ENCODE measurements at regions not wholly inside any gene's neighbourhood (a gene's known extent, or its start where the extent isn't known, plus 50 kb on each side); places are given as distances from the start of the nearest gene placed in this dataset.

GRCh38 chr22:48537343-48537680, 1290.4 kb downstream of the BRD1 start:
- H3K27me3 Mint-ChIP-seq (ENCODE audit: low read depth), result no peaks in the 10 kb centered on the region
- no peak overlapping the region for H3K4me3 Mint-ChIP-seq
- no peaks in the 10 kb centered on the region for H3K36me3 Mint-ChIP-seq (ENCODE audit: insufficient read depth)

GRCh38 chr22:48536541-48537342, 1290.9 kb downstream of the BRD1 start:
- no peaks in the 10 kb centered on the region for H3K4me1 Mint-ChIP-seq (ENCODE audit: low read depth)
- ATAC-seq, result no peak
- H3K27me3 Mint-ChIP-seq (ENCODE audit: low read depth), result no peaks in the 10 kb centered on the region
- H3K4me3 Mint-ChIP-seq, result no peak overlapping the region
- no peaks in the 10 kb centered on the region for H3K36me3 Mint-ChIP-seq (ENCODE audit: insufficient read depth)
- H3K9me3 Mint-ChIP-seq, result no peaks in the 10 kb centered on the region
- no peak for DNase-seq

More at GRCh38 chr22:48537343-48537680, 1290.4 kb downstream of the BRD1 start:
- H3K9me3 Mint-ChIP-seq, result no peaks in the 10 kb centered on the region
- DNase-seq, result no peak
- H3K4me1 Mint-ChIP-seq (ENCODE audit: low read depth), result no peaks in the 10 kb centered on the region
- ATAC-seq, result no peak

GRCh38 chr22:48535868-48536540, 1291.7 kb downstream of the BRD1 start:
- no peaks in the 10 kb centered on the region for H3K4me1 Mint-ChIP-seq (ENCODE audit: low read depth)
- H3K4me3 Mint-ChIP-seq, result no peak overlapping the region
- H3K27me3 Mint-ChIP-seq (ENCODE audit: low read depth), result no peaks in the 10 kb centered on the region
- no peaks in the 10 kb centered on the region for H3K36me3 Mint-ChIP-seq (ENCODE audit: insufficient read depth)
- no peaks in the 10 kb centered on the region for H3K9me3 Mint-ChIP-seq
- no peak for DNase-seq
- ATAC-seq, result no peak

- ATAC-seq (no peak), DNase-seq (no peak)
- Mint-ChIP-seq H3K9me3 (no peaks in the 10 kb centered on the region), H3K36me3 (ENCODE audit: insufficient read depth) (no peaks in the 10 kb centered on the region), H3K4me3 (no peak overlapping the region), H3K27me3 (ENCODE audit: low read depth) (no peaks in the 10 kb centered on the region), H3K4me1 (ENCODE audit: low read depth) (no peaks in the 10 kb centered on the region)
Measured at GRCh38 chr22:48534395-48534958, 1293.2 kb downstream of the BRD1 start.

GRCh38 chr22:48532986-48533385, 1294.7 kb downstream of the BRD1 start:
- no peak overlapping the region for H3K4me3 Mint-ChIP-seq
- no peaks in the 10 kb centered on the region for H3K9me3 Mint-ChIP-seq
- H3K27me3 Mint-ChIP-seq (ENCODE audit: low read depth), result no peaks in the 10 kb centered on the region
- no peaks in the 10 kb centered on the region for H3K4me1 Mint-ChIP-seq (ENCODE audit: low read depth)
- DNase-seq (no peak), ATAC-seq (no peak)
- H3K36me3 Mint-ChIP-seq (ENCODE audit: insufficient read depth), result no peaks in the 10 kb centered on the region

GRCh38 chr22:48531761-48532435, 1295.8 kb downstream of the BRD1 start:
- DNase-seq (no peak), ATAC-seq (no peak)
- no peaks in the 10 kb centered on the region for H3K9me3 Mint-ChIP-seq
- no peaks in the 10 kb centered on the region for H3K27me3 Mint-ChIP-seq (ENCODE audit: low read depth)
- no peaks in the 10 kb centered on the region for H3K36me3 Mint-ChIP-seq (ENCODE audit: insufficient read depth)
- no peak overlapping the region for H3K4me3 Mint-ChIP-seq
- no peaks in the 10 kb centered on the region for H3K4me1 Mint-ChIP-seq (ENCODE audit: low read depth)

GRCh38 chr22:48531108-48531507, 1296.6 kb downstream of the BRD1 start:
- ATAC-seq, result no peak
- no peak for DNase-seq
- H3K27me3 Mint-ChIP-seq (ENCODE audit: low read depth), result no peaks in the 10 kb centered on the region
- H3K4me3 Mint-ChIP-seq, result no peak overlapping the region
- no peaks in the 10 kb centered on the region for H3K4me1 Mint-ChIP-seq (ENCODE audit: low read depth)
- H3K36me3 Mint-ChIP-seq (ENCODE audit: insufficient read depth), result no peaks in the 10 kb centered on the region
- no peaks in the 10 kb centered on the region for H3K9me3 Mint-ChIP-seq

GRCh38 chr22:48530666-48531065, 1297.0 kb downstream of the BRD1 start:
- no peaks in the 10 kb centered on the region for H3K27me3 Mint-ChIP-seq (ENCODE audit: low read depth)
- no peak overlapping the region for H3K4me3 Mint-ChIP-seq
- ATAC-seq, result no peak
- DNase-seq, result no peak
- H3K9me3 Mint-ChIP-seq, result no peaks in the 10 kb centered on the region
- no peaks in the 10 kb centered on the region for H3K4me1 Mint-ChIP-seq (ENCODE audit: low read depth)
- no peaks in the 10 kb centered on the region for H3K36me3 Mint-ChIP-seq (ENCODE audit: insufficient read depth)

GRCh38 chr22:48528221-48528915, 1299.3 kb downstream of the BRD1 start:
- Mint-ChIP-seq H3K4me3 (no peak overlapping the region), H3K27me3 (ENCODE audit: low read depth) (no peaks in the 10 kb centered on the region), H3K4me1 (ENCODE audit: low read depth) (no peaks in the 10 kb centered on the region), H3K9me3 (no peaks in the 10 kb centered on the region), H3K36me3 (ENCODE audit: insufficient read depth) (no peaks in the 10 kb centered on the region)
- DNase-seq, result no peak
- ATAC-seq, result no peak

GRCh38 chr22:48523761-48524160, 1303.9 kb downstream of the BRD1 start:
- H3K27me3 Mint-ChIP-seq (ENCODE audit: low read depth), result no peaks in the 10 kb centered on the region
- H3K4me1 Mint-ChIP-seq (ENCODE audit: low read depth), result no peaks in the 10 kb centered on the region
- no peaks in the 10 kb centered on the region for H3K36me3 Mint-ChIP-seq (ENCODE audit: insufficient read depth)
- H3K9me3 Mint-ChIP-seq, result no peaks in the 10 kb centered on the region
- DNase-seq (no peak), ATAC-seq (no peak)
- H3K4me3 Mint-ChIP-seq, result no peak overlapping the region

- H3K4me3 Mint-ChIP-seq, result no peak overlapping the region
- H3K36me3 Mint-ChIP-seq (ENCODE audit: insufficient read depth), result no peaks in the 10 kb centered on the region
- H3K9me3 Mint-ChIP-seq, result no peaks in the 10 kb centered on the region
- no peaks in the 10 kb centered on the region for H3K4me1 Mint-ChIP-seq (ENCODE audit: low read depth)
- ATAC-seq (no peak), DNase-seq (no peak)
- no peaks in the 10 kb centered on the region for H3K27me3 Mint-ChIP-seq (ENCODE audit: low read depth)
Measured at GRCh38 chr22:48523091-48523490, 1304.6 kb downstream of the BRD1 start.

GRCh38 chr22:48522271-48522670, 1305.4 kb downstream of the BRD1 start:
- Mint-ChIP-seq H3K27me3 (ENCODE audit: low read depth) (no peaks in the 10 kb centered on the region), H3K36me3 (ENCODE audit: insufficient read depth) (no peaks in the 10 kb centered on the region), H3K9me3 (no peaks in the 10 kb centered on the region), H3K4me1 (ENCODE audit: low read depth) (no peaks in the 10 kb centered on the region), H3K4me3 (no peak overlapping the region)
- DNase-seq, result no peak
- ATAC-seq, result no peak

- Mint-ChIP-seq H3K27me3 (ENCODE audit: low read depth) (no peaks in the 10 kb centered on the region), H3K4me3 (no peak overlapping the region), H3K9me3 (no peaks in the 10 kb centered on the region), H3K36me3 (ENCODE audit: insufficient read depth) (no peaks in the 10 kb centered on the region), H3K4me1 (ENCODE audit: low read depth) (no peaks in the 10 kb centered on the region)
- DNase-seq, result no peak
- ATAC-seq, result no peak
Measured at GRCh38 chr22:48520884-48521588, 1306.6 kb downstream of the BRD1 start.

GRCh38 chr22:48520207-48520606, 1307.5 kb downstream of the BRD1 start:
- H3K9me3 Mint-ChIP-seq, result no peaks in the 10 kb centered on the region
- H3K4me1 Mint-ChIP-seq (ENCODE audit: low read depth), result no peaks in the 10 kb centered on the region
- H3K4me3 Mint-ChIP-seq, result no peak overlapping the region
- no peaks in the 10 kb centered on the region for H3K27me3 Mint-ChIP-seq (ENCODE audit: low read depth)
- ATAC-seq, result no peak
- DNase-seq, result no peak
- H3K36me3 Mint-ChIP-seq (ENCODE audit: insufficient read depth), result no peaks in the 10 kb centered on the region
